Prostate gland (tissue), 2 donors: ENCODE measurements at regions not wholly inside any gene's neighbourhood (a gene's known extent, or its start where the extent isn't known, plus 50 kb on each side); places are given as distances from the start of the nearest gene placed in this dataset.

ENCODE experiments used
- CTCF ChIP-seq, 4 experiments: fragments of 200-600 bp in 2 of 4; fragments of 450-650 bp in 2 of 4; sonication (generic) in 2 of 4; IDR thresholded peaks; 1 replicate in 3 of 4; 2 replicates in 1 of 4; pipeline ENCODE4 v1.5.1; 2016 to 2019; ENCODE audit warnings: antibody characterized with exemption in 4 of 4, mild to moderate bottlenecking in 2 of 4, moderate library complexity in 2 of 4
- POLR2A ChIP-seq: fragments of 450-650 bp; IDR thresholded peaks from one replicate; pipeline ENCODE4 v1.6.1; 2016; ENCODE audit warnings: antibody characterized with exemption, mild to moderate bottlenecking
- POLR2AphosphoS5 ChIP-seq: sonication (generic); formaldehyde crosslinking; IDR thresholded peaks from one replicate; pipeline ENCODE4 v1.6.1; 2017; ENCODE audit warnings: antibody characterized with exemption

- TF ChIP-seq CTCF (IDR thresholded peaks at IDR 0.05), result no peak
- TF ChIP-seq POLR2AphosphoS5, result no peak
- TF ChIP-seq POLR2A, result no peak
These were observed 79.0 kb upstream of the CDH11 start for GRCh38 chr16:65200857-65201256.
